ENCODE measurements at regions not wholly inside any gene's neighbourhood (a gene's known extent, or its start where the extent isn't known, plus 50 kb on each side); places are given as distances from the start of the nearest gene placed in this dataset.

DNA sequence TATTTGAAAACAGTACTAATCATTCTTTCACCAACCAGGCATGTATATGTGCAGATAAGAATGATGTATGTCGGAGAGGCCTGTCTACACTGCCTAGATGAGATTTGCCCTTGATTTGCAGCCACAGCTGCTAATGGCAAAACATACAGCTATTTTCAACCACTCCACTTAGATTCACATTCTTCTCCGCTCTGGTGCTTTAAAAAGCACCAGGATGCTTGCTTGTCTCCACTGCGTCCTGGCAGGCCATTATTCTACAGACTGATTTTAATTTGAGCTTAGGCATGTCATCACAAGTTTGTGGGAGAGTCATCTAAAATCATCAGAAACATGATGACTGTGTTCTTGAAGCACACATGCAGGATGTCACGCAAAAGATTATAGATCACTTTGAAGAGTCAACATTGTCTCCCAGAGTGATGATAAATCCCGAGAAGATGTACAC lies 119.0 kb upstream of the NRIP1 start:
- DNase-seq (ENCODE audit: low read depth), result no peak
- no peak overlapping the region for H3K4me3 ChIP-seq (ENCODE audit: low read length)
- TF ChIP-seq, protein P1, sequence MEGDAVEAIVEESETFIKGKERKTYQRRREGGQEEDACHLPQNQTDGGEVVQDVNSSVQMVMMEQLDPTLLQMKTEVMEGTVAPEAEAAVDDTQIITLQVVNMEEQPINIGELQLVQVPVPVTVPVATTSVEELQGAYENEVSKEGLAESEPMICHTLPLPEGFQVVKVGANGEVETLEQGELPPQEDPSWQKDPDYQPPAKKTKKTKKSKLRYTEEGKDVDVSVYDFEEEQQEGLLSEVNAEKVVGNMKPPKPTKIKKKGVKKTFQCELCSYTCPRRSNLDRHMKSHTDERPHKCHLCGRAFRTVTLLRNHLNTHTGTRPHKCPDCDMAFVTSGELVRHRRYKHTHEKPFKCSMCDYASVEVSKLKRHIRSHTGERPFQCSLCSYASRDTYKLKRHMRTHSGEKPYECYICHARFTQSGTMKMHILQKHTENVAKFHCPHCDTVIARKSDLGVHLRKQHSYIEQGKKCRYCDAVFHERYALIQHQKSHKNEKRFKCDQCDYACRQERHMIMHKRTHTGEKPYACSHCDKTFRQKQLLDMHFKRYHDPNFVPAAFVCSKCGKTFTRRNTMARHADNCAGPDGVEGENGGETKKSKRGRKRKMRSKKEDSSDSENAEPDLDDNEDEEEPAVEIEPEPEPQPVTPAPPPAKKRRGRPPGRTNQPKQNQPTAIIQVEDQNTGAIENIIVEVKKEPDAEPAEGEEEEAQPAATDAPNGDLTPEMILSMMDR (conservative IDR thresholded peaks at IDR 0.05; ENCODE audit: low read length), result no peak

DNA sequence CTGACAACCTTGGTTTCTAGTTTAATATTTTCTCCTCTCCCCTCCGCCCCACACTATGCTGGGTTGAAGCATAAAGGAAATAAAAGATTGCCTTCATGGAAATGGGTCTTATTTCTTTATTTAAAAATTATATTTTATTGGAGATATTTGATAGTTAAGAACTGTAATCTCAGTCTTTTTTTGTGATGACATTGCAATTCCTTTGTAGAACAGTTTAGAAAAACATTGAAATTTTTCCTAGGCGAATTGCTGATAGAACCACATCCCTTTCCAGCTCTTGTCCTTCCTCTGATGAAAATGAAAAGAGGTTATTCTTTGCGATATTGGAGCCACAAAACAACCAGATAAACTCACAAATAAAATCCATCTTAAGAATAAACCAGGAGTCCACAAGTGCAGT lies 125.6 kb upstream of the NRIP1 start:
- TF ChIP-seq, protein P1 (conservative IDR thresholded peaks at IDR 0.05; ENCODE audit: low read length), result no peak
- no peak overlapping the region for H3K4me3 ChIP-seq (ENCODE audit: low read length)
- DNase-seq (ENCODE audit: low read depth), result no peak

DNA sequence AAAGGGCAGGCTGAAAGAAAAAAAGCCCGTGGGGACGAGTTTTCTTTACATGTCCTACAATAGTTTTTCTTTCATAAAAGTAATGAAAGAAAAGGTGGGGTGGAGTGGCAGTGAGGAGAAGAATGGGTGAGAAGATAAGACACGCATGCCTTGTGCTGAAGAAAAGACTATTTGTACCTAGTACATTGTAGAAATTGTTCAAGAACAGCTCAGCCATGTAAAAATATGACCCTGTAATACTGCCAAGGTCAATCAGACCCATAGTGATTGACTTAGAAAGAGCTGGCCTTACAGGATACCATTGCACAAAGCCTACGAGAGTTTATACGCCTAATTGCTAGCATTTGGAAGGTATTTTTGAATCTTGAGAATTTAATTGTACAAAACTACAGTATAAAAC lies 126.0 kb upstream of the NRIP1 start:
- H3K4me3 ChIP-seq (ENCODE audit: low read length), result no peak overlapping the region
- TF ChIP-seq, protein P1 (conservative IDR thresholded peaks at IDR 0.05; ENCODE audit: low read length), result no peak

DNA sequence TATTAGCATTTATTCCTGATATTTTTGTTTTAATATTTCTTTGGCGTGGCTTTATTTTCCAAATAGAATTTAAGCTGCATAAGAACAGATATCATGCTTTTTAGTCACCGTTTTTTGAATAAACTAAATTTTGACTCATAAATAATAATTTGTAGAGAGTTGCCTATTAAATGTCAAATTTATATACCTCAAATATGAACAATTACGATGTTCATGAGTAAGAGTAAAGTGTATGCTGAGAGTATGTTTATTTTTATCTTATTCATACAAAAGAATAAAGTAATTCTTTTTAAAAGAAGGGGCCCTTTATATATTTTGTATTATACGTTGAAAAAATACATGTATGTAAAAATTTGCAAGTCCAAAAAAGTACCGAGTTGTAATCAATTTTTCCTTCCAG lies 126.5 kb upstream of the NRIP1 start:
- no peak for DNase-seq (ENCODE audit: low read depth)
- H3K4me3 ChIP-seq (ENCODE audit: low read length), result no peak overlapping the region
- TF ChIP-seq, protein P1 (conservative IDR thresholded peaks at IDR 0.05; ENCODE audit: low read length), result no peak

More for the DNA sequence above, 126.0 kb upstream of the NRIP1 start:
- DNase-seq (ENCODE audit: low read depth), result no peak

DNA sequence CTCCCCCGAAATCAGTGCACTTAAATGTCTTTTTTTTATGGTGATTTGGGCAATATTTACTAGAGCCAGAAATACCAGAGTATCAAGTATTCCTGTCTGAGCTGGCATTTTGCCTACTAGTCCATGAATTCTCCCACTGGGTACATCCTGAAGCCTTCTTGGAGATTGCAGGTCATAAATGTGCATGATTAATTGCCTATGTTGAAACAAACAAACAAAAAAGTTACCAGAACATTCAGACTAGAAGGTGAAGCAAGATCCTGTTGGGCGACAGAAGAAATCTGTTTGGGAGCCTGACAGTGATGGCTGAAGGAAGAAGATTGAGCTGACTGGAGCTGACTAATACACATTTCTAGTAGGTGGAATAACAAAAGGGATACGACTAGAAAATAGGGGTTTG lies 127.4 kb upstream of the NRIP1 start:
- TF ChIP-seq, protein P1 (conservative IDR thresholded peaks at IDR 0.05; ENCODE audit: low read length), result no peak
- H3K4me3 ChIP-seq (ENCODE audit: low read length), result no peak overlapping the region
- no peak for DNase-seq (ENCODE audit: low read depth)

DNA sequence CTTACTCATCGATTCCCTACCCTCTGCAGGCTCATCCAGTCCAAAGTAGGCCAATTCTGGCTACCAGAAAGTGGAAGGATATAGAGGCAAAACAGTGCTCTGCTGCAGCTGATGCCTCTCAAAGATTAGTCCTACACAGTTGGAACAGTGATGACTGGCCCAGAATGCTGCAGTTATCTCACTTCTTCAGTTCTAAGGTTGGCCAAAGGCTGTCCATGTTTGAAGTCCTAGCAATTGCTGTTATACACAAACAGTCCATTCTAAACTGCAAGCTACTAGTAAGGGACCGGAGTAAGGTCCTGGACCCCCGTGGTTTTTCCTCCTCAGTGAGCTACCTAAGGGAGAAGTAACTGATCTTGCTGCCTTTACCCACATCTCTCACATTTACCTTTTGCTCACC lies 129.1 kb upstream of the NRIP1 start:
- no peak for DNase-seq (ENCODE audit: low read depth)
- no peak overlapping the region for H3K4me3 ChIP-seq (ENCODE audit: low read length)
- TF ChIP-seq, protein P1 (conservative IDR thresholded peaks at IDR 0.05; ENCODE audit: low read length), result no peak

DNA sequence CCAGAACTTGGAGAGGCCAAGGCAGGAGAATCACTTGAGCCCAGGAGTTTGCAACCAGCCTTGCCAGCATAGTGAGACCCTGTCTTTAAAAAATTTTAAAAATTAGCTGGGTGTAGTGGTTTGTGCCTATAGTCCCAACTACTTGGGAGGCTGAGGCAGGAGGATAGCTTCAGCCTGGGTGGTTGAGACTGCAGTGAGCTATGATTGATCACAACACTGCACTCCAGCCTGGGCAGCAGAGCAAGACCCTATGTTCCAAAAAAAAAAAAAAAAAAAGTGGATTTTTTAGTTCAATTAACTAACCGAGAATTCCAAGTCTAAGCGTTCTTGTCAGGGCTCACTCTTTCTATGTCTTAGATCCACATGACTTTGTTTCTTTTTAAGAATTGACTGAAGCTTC lies 130.3 kb upstream of the NRIP1 start:
- H3K4me3 ChIP-seq (ENCODE audit: low read length), result no peak overlapping the region
- no peak for DNase-seq (ENCODE audit: low read depth)
- TF ChIP-seq, protein P1 (conservative IDR thresholded peaks at IDR 0.05; ENCODE audit: low read length), result no peak
